ENCODE measurements at regions not wholly inside any gene's neighbourhood (a gene's known extent, or its start where the extent isn't known, plus 50 kb on each side); places are given as distances from the start of the nearest gene placed in this dataset.
"Not testable (repeated sequence)": the region's sequence is repeated elsewhere in the genome, so short reads cannot be mapped to it uniquely, and the experiment has no call there.

DNA sequence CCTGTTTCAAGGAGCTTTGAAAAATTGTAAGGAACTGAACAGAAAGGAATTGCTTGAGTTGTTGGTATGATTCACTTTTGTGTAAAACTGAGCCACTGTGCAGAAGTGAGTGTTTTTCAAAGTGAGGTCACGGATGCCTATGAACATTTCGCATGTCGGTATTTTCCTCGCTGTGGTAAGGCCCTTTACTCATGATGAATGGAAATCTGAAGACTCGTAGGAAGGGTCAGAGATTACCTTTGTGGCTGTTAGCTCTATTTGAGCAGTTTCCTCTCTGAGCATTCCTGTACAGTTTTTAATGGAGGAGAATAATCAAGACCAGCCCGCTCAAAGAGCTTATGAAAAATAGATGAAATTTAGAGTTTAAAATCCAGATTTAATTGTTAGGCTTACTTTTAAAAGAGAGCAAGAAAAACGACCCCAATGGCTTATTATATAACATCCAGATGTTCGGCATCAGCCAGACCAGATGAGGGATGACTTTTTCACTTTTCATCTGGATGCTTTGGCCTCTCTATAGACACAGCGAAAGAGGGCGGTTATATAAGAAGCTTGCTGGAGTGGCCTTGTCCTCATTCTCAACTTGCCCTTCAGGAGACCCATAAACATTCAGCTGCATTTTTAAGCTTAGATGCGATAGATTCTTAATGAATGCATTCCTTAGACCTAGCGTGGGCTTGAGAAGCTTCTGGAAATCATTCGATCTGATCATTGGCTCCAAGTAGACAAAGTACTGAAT, 99.5 kb downstream of the CD83 start:
- no peak for DNase-seq (ENCODE audit: low read depth in 3 of 3, low spot score in 2 of 3)

DNA sequence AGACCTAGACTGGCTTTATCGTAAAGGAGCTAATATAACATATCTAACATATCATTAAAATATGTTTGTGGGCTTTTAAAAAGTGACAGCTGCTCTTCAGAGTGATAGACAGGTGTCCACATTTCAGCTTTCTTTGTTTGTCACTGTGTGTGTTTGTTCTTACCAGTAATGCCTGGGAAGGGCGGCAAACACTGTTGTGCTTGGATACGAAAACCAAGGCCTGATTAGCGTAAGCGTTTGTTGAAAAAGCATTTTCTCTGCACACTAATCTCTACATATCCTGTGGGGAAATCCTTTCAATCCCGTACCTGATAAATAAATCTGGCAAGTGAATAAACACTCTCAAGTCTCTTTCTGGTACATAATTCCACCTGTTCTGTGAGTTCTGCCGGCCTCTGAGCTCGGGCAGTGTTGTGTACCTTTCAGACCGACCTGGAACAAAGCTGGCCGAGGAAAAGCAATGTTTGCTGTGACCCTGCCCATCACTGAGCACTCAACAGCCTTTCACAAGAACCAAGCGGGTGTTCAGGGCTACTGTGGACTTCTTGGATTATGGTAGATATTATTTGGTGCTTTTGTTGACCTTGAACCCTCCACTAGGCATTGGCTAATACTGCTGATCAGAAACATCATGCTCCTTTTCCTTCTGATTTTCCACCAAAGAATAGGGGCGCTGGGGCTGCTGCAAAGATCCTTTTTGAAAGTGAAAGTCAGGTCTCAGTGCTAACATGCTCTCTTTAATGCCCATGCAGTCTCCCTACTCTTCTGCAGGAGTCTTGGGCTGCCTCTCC, 100.4 kb downstream of the CD83 start:
- no peak for DNase-seq (ENCODE audit: low read depth in 3 of 3, low spot score in 2 of 3)

DNA sequence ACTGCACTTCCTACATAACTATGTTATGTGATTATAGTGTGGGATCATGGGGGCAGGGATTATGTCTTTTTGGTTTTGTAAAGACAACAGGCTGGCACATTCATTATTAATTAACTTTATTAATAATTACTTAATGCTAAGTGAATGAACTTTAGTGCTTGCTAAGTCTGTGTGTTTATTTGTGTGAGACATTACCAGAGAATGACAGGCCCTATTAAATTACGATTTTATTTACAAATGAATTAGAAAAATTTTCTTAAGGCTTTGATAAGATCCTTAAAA, 100.9 kb downstream of the CD83 start:
- no peak for DNase-seq (ENCODE audit: low read depth in 3 of 3, low spot score in 2 of 3)

DNA sequence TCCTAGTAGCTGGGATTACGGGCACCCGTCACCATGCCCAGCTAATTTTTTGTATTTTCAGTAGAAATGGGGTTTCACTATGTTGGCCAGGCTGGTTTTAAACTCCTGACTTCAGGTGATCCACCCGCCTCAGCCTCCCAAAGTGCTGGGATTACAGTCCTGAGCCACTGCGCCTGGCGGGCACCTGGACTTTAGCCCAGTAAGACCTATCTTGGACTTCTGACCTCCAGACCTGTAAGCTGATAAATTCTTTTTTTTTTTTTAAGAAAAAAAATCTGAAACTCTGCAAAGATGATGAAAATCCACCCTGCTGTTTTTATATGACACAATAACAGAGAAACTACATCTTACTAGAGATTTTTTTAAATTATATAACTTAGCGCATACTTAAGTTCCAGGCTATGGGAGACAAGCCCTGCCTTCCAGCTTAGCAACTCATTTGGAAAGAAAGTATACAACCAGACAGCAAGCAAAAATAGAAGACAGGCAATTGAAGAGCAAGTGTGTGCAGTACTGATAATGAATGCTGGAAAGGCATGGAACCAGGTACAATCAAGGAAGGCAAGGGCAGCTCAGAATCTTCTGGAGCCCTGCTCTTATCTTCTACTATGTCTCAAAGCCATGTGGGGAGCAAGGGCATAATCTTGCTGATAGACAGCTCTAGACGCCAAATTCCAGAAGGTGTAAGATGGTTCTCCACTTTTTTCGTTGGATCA, 104.2 kb downstream of the CD83 start:
- DNase-seq (ENCODE audit: low read depth in 3 of 3, low spot score in 2 of 3), result no peak

DNA sequence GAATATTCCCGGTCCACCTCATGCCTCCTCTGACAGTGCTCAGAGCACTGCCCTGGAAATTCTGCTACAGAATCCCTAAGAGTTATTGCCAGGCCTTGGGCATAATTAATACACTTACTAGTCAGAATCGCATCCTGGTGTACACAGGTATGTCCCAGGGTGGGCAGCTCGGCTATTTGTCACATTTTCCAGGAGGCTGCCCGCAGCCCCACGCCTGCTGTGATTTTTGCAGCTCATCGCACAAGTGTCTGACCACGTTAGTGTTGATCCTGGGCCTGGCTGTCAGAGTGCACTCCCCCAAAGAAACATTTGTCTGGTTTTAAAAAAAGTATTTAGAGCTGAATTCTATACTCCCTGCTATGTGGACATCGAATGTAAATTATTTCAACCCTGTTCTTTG, 105.4 kb downstream of the CD83 start:
- DNase-seq (ENCODE audit: low read depth in 3 of 3, low spot score in 2 of 3), result no peak

DNA sequence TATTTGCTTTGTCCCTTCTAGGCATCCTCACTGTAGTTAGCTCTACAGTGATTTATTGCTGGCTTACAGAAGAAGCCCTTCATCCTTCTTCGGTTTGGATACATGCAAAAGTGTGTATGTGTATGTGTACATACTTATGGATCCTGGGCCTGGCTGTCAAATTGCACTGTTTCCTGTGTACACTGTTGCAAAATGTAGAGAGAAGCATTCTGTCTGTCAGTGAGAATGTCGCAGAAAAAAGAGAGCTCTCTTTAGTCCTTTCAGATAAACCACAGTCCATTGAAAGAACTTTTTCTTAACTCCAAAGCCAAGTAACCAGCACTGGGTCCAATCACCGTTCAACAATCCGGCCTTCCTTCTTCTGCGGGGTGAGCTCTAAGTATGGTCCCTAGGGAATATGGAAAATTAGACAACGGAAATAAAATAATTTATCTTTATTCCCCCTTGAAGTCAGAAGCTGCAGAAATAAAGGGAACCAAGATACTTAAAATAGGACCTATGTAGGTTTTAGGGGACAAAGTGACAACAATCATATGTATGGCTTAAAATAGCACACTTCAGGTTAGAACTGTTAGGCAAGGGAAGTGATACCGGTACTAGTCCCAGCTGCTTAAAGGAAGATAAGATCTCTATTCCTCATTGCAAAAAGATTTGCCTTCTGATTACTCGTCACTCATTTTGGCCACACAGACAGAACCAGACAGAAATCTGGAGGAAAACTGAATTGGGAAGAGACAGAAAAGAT, 107.0 kb downstream of the CD83 start:
- DNase-seq (ENCODE audit: low read depth in 3 of 3, low spot score in 2 of 3), result no peak

DNA sequence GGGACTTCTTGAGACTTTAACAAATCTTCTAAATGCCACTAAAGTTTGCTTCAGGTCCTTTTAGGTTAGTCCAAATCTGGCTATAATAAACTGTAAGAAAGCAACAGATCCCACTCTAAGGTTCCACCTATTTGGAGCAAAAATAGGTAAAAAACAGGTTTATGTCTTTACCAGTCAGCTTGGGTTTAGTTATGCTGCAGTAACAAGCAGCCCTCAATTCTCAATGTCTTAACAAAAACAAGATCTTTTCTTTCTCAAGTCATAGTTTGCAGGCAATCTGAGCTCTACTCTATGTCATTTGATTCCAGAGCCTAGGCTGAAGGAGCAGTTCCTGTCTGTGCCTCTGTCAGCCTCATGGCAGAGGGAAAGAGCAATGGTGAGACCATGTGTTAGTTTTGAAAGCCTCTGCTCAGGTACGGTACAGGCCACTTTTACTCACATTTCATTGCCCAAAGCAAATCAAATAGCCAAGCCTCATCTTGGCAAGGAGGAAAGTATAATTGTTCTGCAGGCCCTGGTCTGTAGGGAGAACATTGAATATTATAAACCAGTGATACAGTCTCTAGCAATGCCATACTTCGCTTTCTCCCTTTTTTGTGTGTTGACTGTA, 108.6 kb downstream of the CD83 start:
- no peak for DNase-seq (ENCODE audit: low read depth in 3 of 3, low spot score in 2 of 3)

DNA sequence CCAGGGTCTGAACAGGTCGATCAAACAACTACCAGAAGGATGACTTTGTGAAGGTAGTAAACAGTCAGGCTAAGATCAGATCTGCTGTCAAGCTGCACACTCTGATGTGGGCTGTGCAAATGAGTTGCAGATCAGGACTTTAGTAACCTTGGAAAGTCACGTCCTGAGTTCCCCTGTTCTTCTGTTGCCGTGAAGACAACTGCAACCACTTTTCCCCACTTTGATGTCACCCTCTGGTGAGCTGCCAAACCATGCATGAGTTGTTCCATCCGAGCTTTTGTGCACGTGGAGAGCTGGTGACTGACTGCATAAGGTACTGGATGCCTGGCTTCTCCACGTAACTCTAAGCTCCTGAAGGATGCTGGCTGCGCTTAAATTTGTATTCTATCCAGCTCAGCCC, 111.0 kb downstream of the CD83 start:
- DNase-seq (ENCODE audit: low read depth in 3 of 3, low spot score in 2 of 3), result no peak

DNA sequence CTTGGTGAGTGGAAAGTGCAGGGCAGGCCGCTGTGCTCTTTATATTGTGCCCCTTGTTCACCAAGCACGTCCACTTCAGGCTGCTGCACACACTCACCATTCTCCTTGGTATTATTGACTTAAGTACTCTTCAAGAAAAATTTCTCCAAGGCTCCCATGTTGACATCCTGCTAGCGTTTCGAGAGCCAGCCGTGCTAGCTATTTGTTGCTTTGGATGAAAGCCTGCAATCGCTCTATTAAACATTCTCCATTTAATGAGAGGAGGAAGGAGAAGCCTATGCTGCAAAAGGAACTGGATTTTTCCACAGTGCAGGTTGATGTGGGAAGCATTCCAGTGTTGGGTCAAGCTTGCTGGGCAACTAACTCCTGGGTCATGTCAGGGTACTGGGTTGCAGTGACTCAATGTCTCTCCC, 113.5 kb downstream of the CD83 start:
- no peak for DNase-seq (ENCODE audit: low read depth in 3 of 3, low spot score in 2 of 3)

DNA sequence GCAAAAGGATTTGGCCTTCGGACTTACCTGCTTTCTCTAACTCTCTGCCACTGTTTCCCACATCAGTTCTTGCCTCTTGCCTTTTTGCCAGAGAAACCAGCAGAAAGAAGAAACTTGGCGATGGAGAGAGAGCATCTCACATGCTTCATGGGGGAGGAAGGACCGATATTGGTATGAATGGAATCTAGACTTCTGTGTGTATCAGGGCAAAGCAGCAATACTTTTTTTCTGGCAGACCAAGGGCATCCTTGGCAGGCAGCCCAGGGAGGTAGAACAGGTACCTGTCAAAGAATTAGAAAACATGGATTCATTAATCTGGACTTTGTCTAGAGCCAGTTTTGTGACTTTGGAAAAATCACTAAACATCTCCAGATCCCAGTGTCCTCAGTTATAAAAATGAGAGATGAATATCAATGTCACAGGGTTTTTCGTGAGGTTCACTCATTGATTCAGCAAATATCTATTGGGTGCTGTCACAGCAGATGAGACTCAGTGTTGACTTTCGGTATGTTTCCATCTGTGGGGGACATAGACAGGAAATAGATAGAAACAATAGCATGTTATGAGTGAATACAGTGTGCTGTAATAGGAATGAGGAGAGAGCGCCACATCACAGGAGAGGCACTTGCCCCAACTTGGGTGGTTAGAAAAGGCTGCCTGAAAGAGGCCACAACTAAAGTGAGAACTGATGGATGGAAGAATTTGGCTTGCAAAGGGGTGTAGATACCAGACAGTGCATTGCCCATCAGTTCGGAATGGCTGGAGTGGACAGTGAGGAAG, 114.1 kb downstream of the CD83 start:
- DNase-seq (ENCODE audit: low read depth in 3 of 3, low spot score in 2 of 3), result no peak

DNA sequence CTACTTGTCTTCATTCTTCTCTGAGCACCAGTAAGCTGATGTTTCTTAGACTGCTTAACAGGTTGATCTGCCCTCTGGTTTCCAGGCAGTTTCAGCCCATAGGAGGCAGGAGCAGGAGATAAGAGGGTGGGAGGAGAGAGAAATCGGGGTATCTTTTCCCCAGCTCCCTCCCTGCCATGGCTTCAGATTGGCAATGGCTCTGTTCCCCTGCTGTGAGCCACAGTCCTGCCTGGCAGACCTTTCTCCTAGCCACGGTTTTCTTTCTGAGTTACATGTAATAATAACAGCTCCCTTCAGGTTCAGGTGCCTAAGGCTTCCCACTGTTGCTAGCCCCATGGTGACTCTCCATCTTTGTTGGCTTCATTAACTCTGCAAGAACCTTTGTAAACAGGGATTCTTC, 115.3 kb downstream of the CD83 start:
- no peak for DNase-seq (ENCODE audit: low read depth in 3 of 3, low spot score in 2 of 3)

DNA sequence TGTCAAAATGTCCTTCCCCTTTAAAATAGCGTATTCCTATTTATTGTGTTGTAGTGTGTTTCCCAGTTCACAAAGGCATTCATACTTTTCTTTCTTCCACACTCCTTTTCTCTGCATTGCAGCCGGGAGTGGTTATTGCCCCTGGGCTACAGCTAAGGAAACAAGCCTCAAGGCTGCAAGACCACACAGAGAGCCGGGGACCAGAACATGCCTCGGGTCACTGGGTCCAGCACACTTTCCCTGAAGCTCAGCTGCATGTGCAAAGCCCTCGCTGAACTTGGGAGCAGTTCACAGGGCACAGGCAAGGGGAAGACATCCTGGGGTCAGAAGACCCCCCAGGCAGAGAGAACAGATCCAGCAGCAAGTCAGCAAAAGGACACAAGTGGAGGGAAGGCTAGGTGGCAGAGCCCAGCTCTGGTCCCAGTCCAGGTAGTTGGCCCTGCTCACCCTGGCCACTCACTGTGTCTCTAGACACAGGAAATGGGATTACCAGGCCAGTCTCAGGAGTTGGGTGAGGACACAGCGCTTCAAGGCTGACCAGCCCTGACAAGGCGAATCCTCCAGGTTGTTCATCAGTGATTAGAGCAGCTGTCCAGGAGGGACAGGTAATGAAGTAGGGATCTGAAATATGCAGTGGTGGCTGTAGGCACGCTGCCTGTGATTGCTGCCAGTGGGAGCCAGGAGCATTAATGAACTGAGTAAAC, 118.2 kb downstream of the CD83 start:
- DNase-seq (ENCODE audit: low read depth in 3 of 3, low spot score in 2 of 3), result no peak

DNA sequence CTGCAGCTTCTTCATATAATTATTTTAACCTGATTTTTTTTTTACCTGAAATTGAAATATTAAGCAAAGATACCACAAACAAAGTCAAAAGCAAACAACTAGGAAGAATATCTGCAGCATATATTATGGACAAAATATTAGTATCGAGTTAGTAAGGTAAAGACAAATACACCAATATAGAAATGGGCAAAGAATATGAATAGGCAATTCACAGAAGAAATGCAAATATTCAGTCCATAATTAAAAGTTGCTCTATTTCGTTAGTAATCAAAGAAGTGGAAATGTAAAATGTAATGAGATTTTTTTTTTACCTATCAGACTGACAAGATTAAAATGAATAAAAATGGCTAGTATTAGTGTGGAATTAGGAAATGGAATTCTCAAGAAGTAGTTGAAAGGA, 121.5 kb downstream of the CD83 start:
- DNase-seq (ENCODE audit: low read depth in 3 of 3, low spot score in 2 of 3), result no peak

DNA sequence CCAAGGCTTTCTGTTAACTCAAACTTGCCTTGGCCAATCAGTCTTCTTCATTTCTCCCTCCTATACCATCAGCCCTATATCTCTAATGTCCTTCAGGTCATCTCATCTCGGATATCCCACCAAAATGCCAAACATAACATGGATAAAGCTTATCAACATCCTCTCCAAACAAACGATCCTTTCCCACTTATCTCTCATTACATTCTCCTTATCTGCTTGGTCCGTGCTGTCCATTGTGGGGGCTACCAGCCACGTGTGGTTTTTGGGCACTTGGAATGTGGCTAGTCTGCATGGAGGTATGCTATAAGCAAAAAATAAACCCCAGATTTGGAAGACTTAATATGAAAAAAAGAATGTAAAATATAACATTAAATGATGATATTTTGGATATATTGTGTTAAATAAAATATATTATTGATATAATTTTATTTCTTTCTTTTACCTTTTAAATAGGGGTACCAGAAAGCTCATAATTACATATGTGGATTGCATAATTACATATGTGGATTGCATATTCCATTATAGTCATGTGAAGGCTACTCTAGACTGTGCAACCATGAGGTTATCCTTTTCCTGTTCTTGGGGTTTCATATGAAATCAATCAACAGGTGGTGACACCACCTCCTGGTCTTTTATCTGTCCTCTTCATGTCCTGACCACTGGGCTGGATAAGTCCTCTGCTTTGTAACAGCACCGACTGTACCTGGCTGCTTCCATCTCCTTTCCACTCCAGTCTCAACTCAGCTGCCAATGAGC, 123.0 kb downstream of the CD83 start:
- DNase-seq (ENCODE audit: low read depth in 3 of 3, low spot score in 2 of 3), result no peak

DNA sequence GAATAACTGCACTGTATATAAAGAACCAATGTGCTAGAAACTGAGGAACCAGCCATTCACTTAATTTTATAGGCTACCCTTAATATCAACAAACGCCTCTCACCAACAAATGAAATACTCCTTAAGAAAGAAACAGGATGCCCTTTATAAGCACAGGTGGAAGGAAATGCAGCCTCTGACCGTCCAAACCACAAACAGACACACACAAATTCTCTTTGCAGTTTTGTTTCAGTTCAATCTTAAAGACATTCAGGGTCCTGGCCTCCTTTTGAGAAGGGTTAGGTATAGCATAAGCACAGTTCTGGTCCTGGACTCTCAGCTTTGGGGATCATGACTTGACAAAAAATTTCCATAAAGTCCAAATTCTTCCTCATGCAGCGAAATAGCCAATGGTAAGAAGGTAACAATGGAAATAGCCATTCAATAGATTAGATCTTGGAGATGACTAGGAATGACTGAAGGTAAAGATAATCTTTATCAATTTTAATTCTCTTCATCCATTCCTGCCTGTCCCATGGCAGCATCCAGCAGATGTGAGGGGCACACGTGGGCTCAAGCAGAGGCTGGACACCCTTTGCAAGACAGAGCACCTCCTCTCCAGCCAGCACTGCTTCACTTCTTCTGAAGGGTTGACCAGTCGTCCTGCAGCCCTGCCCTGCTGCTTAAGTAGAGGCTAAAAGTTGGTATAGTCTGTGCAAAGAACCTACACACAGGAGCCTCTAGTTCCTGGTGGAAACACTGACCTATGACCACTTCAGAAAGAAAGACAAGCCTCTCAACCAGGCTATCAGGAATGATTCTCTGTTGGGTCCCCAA, 123.9 kb downstream of the CD83 start:
- no peak for DNase-seq (ENCODE audit: low read depth in 3 of 3, low spot score in 2 of 3)

DNA sequence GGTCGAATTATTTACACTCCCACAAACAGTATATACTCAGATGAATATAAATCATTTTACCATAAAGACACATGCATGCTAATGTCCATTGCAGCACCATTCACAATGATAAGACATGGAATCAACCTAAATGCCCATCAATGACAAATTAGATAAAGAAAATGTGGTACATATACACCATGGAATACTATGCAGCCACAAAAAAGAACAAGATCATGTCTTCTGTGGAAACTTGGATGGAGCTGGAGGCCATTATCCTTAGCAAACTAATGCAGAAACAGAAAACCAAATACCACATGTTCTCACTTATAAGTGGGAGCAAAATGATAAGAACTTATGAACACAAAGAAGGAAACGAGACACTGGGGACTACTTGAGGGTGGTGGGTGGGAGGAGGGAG, 125.3 kb downstream of the CD83 start:
- DNase-seq (ENCODE audit: low read depth in 3 of 3, low spot score in 2 of 3), result not testable (repeated sequence)

DNA sequence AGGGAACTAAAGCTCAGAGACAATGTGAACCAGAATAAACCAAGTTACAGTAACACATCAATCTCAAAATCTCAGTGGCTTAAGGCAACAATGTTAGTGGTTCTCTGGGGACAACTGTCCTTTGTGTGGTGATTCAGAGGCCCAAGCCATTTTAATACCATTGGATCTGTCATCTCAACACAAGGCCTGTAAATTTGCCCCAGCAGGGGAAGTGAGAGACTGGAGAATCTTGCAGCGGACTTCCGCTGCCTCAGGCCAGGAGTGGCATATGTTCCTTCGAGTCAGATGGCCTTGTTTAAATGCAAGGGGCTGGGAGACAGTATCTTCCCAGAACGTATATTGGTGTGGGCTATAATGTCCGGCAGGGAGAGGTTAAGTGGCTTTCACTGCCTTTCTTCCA, 126.0 kb downstream of the CD83 start:
- DNase-seq (ENCODE audit: low read depth in 3 of 3, low spot score in 2 of 3), result no peak

DNA sequence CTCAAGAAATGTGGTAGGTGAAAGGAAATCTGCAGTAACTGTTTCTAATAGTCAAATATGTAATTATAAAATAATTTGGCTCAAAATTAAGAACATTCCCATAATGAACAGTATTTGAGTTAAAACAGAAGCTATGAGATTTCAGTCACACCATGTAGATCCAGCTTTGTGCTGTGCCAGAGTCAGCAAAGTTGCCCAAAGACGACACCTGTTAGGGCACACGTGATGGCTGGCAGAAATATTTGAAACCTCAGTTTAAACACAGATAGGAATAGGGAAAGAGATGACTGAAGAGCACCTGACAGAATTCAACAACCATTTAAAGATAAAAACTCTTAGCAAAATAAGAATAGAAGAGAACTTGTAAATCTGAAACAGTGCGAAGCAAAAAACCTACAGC, 129.3 kb downstream of the CD83 start:
- DNase-seq (ENCODE audit: low read depth in 3 of 3, low spot score in 2 of 3), result no peak

Measured in right renal cortex interstitium (tissue), 3 donors.